ENCODE measurements at regions not wholly inside any gene's neighbourhood (a gene's known extent, or its start where the extent isn't known, plus 50 kb on each side); places are given as distances from the start of the nearest gene placed in this dataset.

DNA sequence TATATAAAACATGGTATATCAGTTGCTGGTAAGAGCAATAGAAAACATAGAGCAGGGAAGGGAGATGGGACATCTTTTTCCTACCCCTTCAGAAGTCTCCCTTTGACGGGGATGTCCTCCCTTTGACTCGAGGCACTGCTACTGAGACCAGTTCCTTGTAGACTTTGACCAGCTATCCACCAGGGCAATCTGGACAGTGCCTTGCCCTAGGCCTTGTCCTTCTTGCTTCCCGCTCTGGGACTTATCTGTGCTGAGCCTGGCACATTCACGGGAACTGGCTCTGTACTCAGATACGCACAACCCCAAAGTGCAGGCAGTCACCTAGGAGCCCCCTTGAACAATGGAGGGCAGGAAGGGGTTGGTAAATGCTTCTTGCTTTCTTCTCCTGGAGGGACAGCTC is 116.6 kb upstream of the ANKH start:
- Histone ChIP-seq H3K9me3 (no peaks in the 10 kb centered on the region), H3K4me1 (no peaks in the 10 kb centered on the region), H3K4me3 (no peak overlapping the region), H3K27me3 (no peaks in the 10 kb centered on the region), H3K27ac (no peak overlapping the region), H3K36me3 (no peaks in the 10 kb centered on the region)
- DNase-seq = no peak
- no peak for TF ChIP-seq EP300 (IDR thresholded peaks at IDR 0.05)
- TF ChIP-seq, protein P1, sequence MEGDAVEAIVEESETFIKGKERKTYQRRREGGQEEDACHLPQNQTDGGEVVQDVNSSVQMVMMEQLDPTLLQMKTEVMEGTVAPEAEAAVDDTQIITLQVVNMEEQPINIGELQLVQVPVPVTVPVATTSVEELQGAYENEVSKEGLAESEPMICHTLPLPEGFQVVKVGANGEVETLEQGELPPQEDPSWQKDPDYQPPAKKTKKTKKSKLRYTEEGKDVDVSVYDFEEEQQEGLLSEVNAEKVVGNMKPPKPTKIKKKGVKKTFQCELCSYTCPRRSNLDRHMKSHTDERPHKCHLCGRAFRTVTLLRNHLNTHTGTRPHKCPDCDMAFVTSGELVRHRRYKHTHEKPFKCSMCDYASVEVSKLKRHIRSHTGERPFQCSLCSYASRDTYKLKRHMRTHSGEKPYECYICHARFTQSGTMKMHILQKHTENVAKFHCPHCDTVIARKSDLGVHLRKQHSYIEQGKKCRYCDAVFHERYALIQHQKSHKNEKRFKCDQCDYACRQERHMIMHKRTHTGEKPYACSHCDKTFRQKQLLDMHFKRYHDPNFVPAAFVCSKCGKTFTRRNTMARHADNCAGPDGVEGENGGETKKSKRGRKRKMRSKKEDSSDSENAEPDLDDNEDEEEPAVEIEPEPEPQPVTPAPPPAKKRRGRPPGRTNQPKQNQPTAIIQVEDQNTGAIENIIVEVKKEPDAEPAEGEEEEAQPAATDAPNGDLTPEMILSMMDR (IDR thresholded peaks at IDR 0.05) = no peak
- no peak for TF ChIP-seq POLR2A (IDR thresholded peaks at IDR 0.05)
- no peak for TF ChIP-seq POLR2AphosphoS5 (IDR thresholded peaks at IDR 0.05)
- WGBS, 5 donors = 87 to 92% (median 91%) methylated on average over 5 of the region's 5 CpGs
- intact Hi-C loops (cut with DNase I; ENCODE audit: low total_unique reads) = no loop called here

DNA sequence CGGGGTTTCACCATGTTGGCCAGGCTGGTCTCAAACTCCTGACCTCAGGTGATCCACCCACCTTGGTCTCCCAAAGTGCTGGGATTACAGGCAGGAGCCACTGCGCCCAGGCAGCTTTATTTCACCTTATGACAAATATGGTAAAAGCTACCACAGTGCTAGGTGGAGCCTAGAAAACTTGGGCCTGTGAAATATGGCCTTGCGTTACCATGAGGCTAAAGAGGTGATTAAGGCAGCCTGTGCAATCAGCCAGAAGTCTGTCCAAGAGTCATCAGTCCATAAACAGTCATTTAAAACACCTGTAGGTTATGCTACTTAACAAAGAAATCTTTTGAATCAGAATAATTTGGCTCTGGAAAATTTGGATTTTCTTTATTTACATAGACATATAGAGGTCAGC is 114.8 kb upstream of the ANKH start:
- Histone ChIP-seq H3K27ac (no peak overlapping the region), H3K27me3 (no peaks in the 10 kb centered on the region), H3K4me1 (no peaks in the 10 kb centered on the region), H3K9me3 (no peaks in the 10 kb centered on the region), H3K36me3 (no peaks in the 10 kb centered on the region), H3K4me3 (no peak overlapping the region)
- DNase-seq = no peak
- WGBS, 5 donors = 93 to 98% (median 95%) methylated on average over 3 of the region's 3 CpGs
- TF ChIP-seq, protein P1 (IDR thresholded peaks at IDR 0.05) = no peak
- TF ChIP-seq EP300 (IDR thresholded peaks at IDR 0.05) (no peak), POLR2A (IDR thresholded peaks at IDR 0.05) (no peak), POLR2AphosphoS5 (IDR thresholded peaks at IDR 0.05) (no peak)
- intact Hi-C loops (cut with DNase I; ENCODE audit: low total_unique reads) = no loop called here

DNA sequence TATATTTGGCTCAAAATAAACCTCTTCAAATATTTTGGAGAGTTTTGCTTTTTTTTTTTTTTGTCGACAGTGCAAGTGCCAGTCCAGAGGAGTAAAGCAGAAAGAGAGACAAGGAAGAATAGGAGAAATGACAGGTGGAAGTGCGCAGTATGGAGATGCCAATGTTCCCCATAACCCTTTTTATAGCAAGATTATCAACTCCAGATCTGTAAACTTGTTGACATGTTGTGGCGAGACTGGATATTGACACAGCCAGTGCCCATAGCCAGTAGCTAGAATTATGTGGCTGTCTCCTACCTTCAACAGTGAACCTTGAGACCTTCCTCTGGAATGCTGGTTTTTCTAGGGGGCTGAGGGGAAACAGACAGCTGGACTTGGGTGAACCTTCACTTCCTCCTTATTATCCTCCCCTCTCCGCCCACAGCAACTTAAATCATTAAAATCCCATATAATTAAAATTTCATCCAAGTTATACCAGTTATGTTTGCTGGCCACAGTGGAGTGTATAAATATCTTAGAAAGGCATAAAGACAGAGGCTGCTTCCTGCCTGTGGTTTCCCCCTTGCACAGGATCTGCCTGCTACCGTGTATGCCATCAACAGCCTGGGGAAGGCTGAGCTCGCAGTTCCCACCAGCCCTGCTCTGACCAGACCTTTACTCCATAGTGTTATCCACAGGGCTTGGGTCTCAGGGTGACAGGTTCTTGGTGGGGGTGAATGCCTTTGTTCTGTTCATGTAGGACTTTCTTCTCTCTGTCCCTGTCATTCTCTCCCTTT is 112.3 kb upstream of the ANKH start:
- Histone ChIP-seq H3K27ac (no peak overlapping the region), H3K4me3 (no peak overlapping the region), H3K9me3 (no peaks in the 10 kb centered on the region), H3K27me3 (no peaks in the 10 kb centered on the region), H3K36me3 (no peaks in the 10 kb centered on the region), H3K4me1 (no peaks in the 10 kb centered on the region)
- intact Hi-C loops (cut with DNase I; ENCODE audit: low total_unique reads) = no loop called here
- WGBS, 5 donors = 80 to 87% (median 82%) methylated on average over 6 of the region's 6 CpGs
- DNase-seq = no peak
- TF ChIP-seq POLR2A (IDR thresholded peaks at IDR 0.05) (no peak), POLR2AphosphoS5 (IDR thresholded peaks at IDR 0.05) (no peak), EP300 (IDR thresholded peaks at IDR 0.05) (no peak)
- TF ChIP-seq, protein P1 (IDR thresholded peaks at IDR 0.05) = no peak

DNA sequence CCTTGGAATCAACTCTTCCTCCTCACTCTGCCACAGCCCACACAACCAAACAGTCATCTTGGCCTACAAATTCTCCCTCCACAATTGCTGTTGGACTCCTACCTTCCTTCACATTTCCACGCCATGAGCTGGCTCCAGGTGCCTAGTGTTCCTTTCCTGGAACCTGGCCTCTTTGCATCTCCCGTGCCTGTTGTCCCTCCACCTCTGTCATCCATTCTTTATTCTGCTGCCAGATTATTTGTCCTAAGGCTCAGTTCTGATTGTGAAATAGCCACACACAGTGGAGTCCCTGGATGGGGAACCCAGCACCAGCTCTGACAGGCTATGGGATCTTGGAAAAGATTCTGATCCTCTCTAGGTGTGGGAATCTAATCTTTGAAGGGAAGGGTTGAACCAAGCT is 109.1 kb upstream of the ANKH start:
- no peak overlapping the region for H3K27ac ChIP-seq
- 84 to 100% (median 90%) methylated on average over 2 of the region's 2 CpGs for WGBS, 5 donors
- intact Hi-C loops (cut with DNase I; ENCODE audit: low total_unique reads) = no loop called here

More for the DNA sequence above, 109.1 kb upstream of the ANKH start:
- Histone ChIP-seq H3K9me3 (no peaks in the 10 kb centered on the region), H3K36me3 (no peaks in the 10 kb centered on the region), H3K4me1 (peaks cover 0 to 7% (median 0%) of the 10 kb centered on the region in 4 donors), H3K4me3 (no peak overlapping the region), H3K27me3 (no peaks in the 10 kb centered on the region)
- no peak for TF ChIP-seq EP300 (IDR thresholded peaks at IDR 0.05)
- TF ChIP-seq, protein P1 (IDR thresholded peaks at IDR 0.05) = no peak
- no peak for TF ChIP-seq POLR2A (IDR thresholded peaks at IDR 0.05)
- no peak for TF ChIP-seq POLR2AphosphoS5 (IDR thresholded peaks at IDR 0.05)
- DNase-seq = no peak
